ENCODE measurements at regions not wholly inside any gene's neighbourhood (a gene's known extent, or its start where the extent isn't known, plus 50 kb on each side); places are given as distances from the start of the nearest gene placed in this dataset.

DNA sequence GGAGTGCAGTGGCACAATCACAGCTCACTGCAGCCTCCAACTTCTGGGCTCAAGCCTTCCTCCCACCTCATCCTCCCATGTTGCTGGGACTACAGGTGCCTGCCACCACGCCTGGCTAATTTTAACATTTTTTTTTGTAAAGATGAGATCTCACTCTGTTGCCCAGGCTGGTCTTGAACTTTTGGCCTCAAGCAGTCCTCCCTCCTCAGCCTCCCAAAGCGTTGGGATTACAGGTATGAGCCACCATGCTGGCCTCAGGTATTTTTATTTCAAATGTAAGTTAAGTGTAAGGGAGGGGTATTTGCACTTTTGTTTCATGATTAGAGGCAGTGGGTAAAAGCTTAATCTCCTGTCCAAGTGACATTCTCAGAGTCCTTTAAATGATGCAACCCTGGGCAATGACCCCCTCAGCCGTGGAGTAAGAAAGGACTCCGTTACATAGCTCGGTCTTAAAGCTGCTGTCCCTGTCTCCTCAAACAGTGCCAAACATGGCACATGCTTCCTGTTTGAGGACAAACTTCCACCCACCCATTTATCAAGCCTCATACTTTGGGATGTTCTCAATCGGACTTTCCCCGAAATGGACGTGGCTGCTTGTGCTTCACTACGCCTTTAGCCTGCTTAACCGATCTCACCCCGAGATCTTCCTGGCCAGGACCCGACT is 296.1 kb downstream of the BAMBI start:
- BruUV-seq (replicated peaks), result no TSS peak
- no peak overlapping the region for H3K4me3 ChIP-seq (replicated peaks in 1 of 2; ENCODE audit: low read depth in 1 of 2, low read length in 2 of 2)
- H4K20me1 ChIP-seq (ENCODE audit: insufficient read depth), result no peaks in the 10 kb centered on the region
- TF ChIP-seq ZFX (IDR thresholded peaks at IDR 0.05) (no peak), YY1 (IDR thresholded peaks at IDR 0.05; ENCODE audit: extremely low read depth, insufficient replicate concordance, low read depth, low read length) (no peak), ZNF274 (IDR thresholded peaks at IDR 0.05; ENCODE audit: low read depth, low read length) (no peak), CBX3 (IDR thresholded peaks at IDR 0.05; ENCODE audit: low read depth) (no peak), RAD21 (IDR thresholded peaks at IDR 0.05; ENCODE audit: low read depth) (no peak), SP1 (IDR thresholded peaks at IDR 0.05; ENCODE audit: low read depth) (no peak), EGR1 (IDR thresholded peaks at IDR 0.05; ENCODE audit: low read depth) (no peak), REST (IDR thresholded peaks at IDR 0.05; ENCODE audit: low read depth) (no peak), FOSL1 (IDR thresholded peaks at IDR 0.05; ENCODE audit: low read depth) (no peak), CEBPB (IDR thresholded peaks at IDR 0.05; ENCODE audit: low read depth) (no peak), SRF (IDR thresholded peaks at IDR 0.05; ENCODE audit: low read depth) (no peak), EZH2phosphoT487 (IDR thresholded peaks at IDR 0.05; ENCODE audit: borderline replicate concordance) (no peak), MAX (IDR thresholded peaks at IDR 0.05) (no peak), POLR2AphosphoS5 (IDR thresholded peaks at IDR 0.05; ENCODE audit: low read depth, low read length) (no peak), EZH2 (IDR thresholded peaks at IDR 0.05) (no peak), TCF7L2 (IDR thresholded peaks at IDR 0.05; ENCODE audit: borderline replicate concordance, extremely low read depth, insufficient read depth, insufficient read length) (no peak), POLR2A (IDR thresholded peaks at IDR 0.05; ENCODE audit: borderline replicate concordance, extremely low read depth, insufficient read depth, insufficient read length) (no peak)
- TF ChIP-seq, protein P1, sequence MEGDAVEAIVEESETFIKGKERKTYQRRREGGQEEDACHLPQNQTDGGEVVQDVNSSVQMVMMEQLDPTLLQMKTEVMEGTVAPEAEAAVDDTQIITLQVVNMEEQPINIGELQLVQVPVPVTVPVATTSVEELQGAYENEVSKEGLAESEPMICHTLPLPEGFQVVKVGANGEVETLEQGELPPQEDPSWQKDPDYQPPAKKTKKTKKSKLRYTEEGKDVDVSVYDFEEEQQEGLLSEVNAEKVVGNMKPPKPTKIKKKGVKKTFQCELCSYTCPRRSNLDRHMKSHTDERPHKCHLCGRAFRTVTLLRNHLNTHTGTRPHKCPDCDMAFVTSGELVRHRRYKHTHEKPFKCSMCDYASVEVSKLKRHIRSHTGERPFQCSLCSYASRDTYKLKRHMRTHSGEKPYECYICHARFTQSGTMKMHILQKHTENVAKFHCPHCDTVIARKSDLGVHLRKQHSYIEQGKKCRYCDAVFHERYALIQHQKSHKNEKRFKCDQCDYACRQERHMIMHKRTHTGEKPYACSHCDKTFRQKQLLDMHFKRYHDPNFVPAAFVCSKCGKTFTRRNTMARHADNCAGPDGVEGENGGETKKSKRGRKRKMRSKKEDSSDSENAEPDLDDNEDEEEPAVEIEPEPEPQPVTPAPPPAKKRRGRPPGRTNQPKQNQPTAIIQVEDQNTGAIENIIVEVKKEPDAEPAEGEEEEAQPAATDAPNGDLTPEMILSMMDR (IDR thresholded peaks at IDR 0.05 in 2 of 3, conservative IDR thresholded peaks at IDR 0.05 in 1 of 3; ENCODE audit: borderline replicate concordance in 1 of 3, insufficient read depth in 1 of 3, low read depth in 2 of 3, low read length in 2 of 3), result no peak
- H3K9me2 ChIP-seq (ENCODE audit: insufficient read depth), result no peaks in the 10 kb centered on the region
- ChIA-PET RAD21 (ENCODE audit: low non-redundant PET in 1 of 2, low total read pairs in 2 of 2, uncharacterized antibody in 2 of 2, unreplicated experiment in 2 of 2) (no interaction called here), POLR2A (no interaction called here), CTCF (interaction anchor here (1.3 kb wide), 2 partner anchors 18 to 310 kb away, joined by 3 read pairs; no protein-coding TSS in a partner anchor)
- H3K79me2 ChIP-seq (ENCODE audit: insufficient read depth, low read length), result no peaks in the 10 kb centered on the region
- DNase-seq (ENCODE audit: low read depth, low spot score) (no peak), ATAC-seq (no peak)
- H3K27ac ChIP-seq (ENCODE audit: low read depth, low read length), result no peak overlapping the region
- no peak overlapping the region for H2AFZ ChIP-seq (ENCODE audit: low read depth, low read length, poor library complexity, severe bottlenecking)
- H3K36me3 ChIP-seq (ENCODE audit: control insufficient read depth in 1 of 2, insufficient read depth in 2 of 2, low read length in 2 of 2), result no peaks in the 10 kb centered on the region
- intact Hi-C loops (cut with micrococcal nuclease), result no loop called here
- no peak overlapping the region for H3K9ac ChIP-seq (ENCODE audit: low read length)
- H3K4me1 ChIP-seq (ENCODE audit: control insufficient read depth in 1 of 2, insufficient read depth in 2 of 2, low read length in 2 of 2), result no peaks in the 10 kb centered on the region
- H3K4me2 ChIP-seq (ENCODE audit: low read length), result no peak overlapping the region
- H3K27me3 ChIP-seq (ENCODE audit: insufficient read depth, low read length), result no peaks in the 10 kb centered on the region
- no peaks in the 10 kb centered on the region for H3K9me3 ChIP-seq (ENCODE audit: control insufficient read depth in 1 of 2, insufficient read depth in 1 of 2, low read depth in 1 of 2, low read length in 2 of 2)

Data from HCT116 (cell line).